Neural cell (in vitro differentiated cells): ENCODE measurements at regions not wholly inside any gene's neighbourhood (a gene's known extent, or its start where the extent isn't known, plus 50 kb on each side); places are given as distances from the start of the nearest gene placed in this dataset.

ENCODE experiments used
- H2AFZ ChIP-seq: fragments of 200-600, 300-800 bp; sonication (generic), shearing (Covaris generic); 2 replicates; pipeline ENCODE4 v1.6.0; 2014; ENCODE audit warnings: low read depth, mild to moderate bottlenecking, antibody characterized with exemption, low read length, moderate library complexity
- H3F3A ChIP-seq: fragments of 200-600 bp; shearing (Covaris generic); 2 replicates; pipeline ENCODE4 v1.6.1; 2016; ENCODE audit warnings: mild to moderate bottlenecking, moderate library complexity, mixed read lengths, antibody characterized with exemption, low read length; ENCODE audit not compliant: insufficient read depth, poor library complexity, severe bottlenecking
- H3K27ac ChIP-seq: fragments of 200-600, 300-800 bp; sonication (generic), shearing (Covaris generic); 2 replicates; pipeline ENCODE4 v1.5.1; 2014; ENCODE audit warnings: mild to moderate bottlenecking, low read length, moderate library complexity
- H3K27me3 ChIP-seq: fragments of 300-800, 200-600 bp; sonication (generic), shearing (Covaris generic); 2 replicates; pipeline ENCODE4 v1.6.0; 2014; ENCODE audit warnings: mild to moderate bottlenecking, low read depth, low read length, moderate library complexity; ENCODE audit not compliant: insufficient read depth
- H3K36me3 ChIP-seq: fragments of 300-800, 200-600 bp; sonication (generic), shearing (Covaris generic); 2 replicates; pipeline ENCODE4 v1.5.1; 2014; ENCODE audit warnings: mild to moderate bottlenecking, antibody characterized with exemption, low read length, moderate library complexity; ENCODE audit not compliant: insufficient read depth
- H3K4me2 ChIP-seq: fragments of 300-800, 200-600 bp; sonication (generic), shearing (Covaris generic); 2 replicates; pipeline ENCODE4 v1.6.0; 2014; ENCODE audit warnings: mild to moderate bottlenecking, low read length
- H3K4me3 ChIP-seq: fragments of 300-800, 200-600 bp; sonication (generic), shearing (Covaris generic); 2 replicates; pipeline ENCODE4 v1.5.1; 2014; ENCODE audit warnings: mild to moderate bottlenecking, low read length, moderate library complexity
- H3K79me2 ChIP-seq: fragments of 200-600 bp; shearing (Covaris generic); replicated peaks from 2 replicates; pipeline ENCODE4 v1.6.0; 2014; ENCODE audit warnings: mild to moderate bottlenecking, low read length, moderate library complexity; ENCODE audit not compliant: insufficient read depth
- H3K9ac ChIP-seq: fragments of 300-800, 200-600 bp; sonication (generic), shearing (Covaris generic); 2 replicates; pipeline ENCODE4 v1.6.1; 2016; ENCODE audit warnings: mild to moderate bottlenecking, low read length, mixed read lengths
- H3K9me2 ChIP-seq: fragments of 200-600 bp; shearing (Covaris generic); 2 replicates; pipeline ENCODE4 v1.6.1; 2016; ENCODE audit warnings: mild to moderate bottlenecking, low read length, mixed read lengths; ENCODE audit not compliant: insufficient read depth
- H3K9me3 ChIP-seq: fragments of 200-600, 300-800 bp; sonication (generic), shearing (Covaris generic); 2 replicates; pipeline ENCODE4 v1.6.1; 2016; ENCODE audit warnings: mild to moderate bottlenecking, mixed run types, low read length, moderate library complexity, mixed read lengths
- H4K20me1 ChIP-seq: fragments of 200-600 bp; shearing (Covaris generic); 2 replicates; pipeline ENCODE4 v1.6.1; 2016; ENCODE audit warnings: mild to moderate bottlenecking, mixed run types; ENCODE audit not compliant: insufficient read depth
- CTCF ChIP-seq: fragments of 450-650 bp; IDR thresholded peaks from 2 replicates; pipeline ENCODE4 v1.5.1; 2014; ENCODE audit warnings: antibody characterized with exemption, mild to moderate bottlenecking, moderate library complexity; ENCODE audit not compliant: poor library complexity, severe bottlenecking
- EP300 ChIP-seq: fragments of 450-650 bp; conservative IDR thresholded peaks from 2 replicates; pipeline ENCODE4 v1.6.1; 2014; ENCODE audit warnings: antibody characterized with exemption, mild to moderate bottlenecking, moderate library complexity; ENCODE audit not compliant: poor library complexity, severe bottlenecking
- EZH2 ChIP-seq: fragments of 200-600, 300-800 bp; shearing (Covaris generic), sonication (generic); IDR thresholded peaks from 2 replicates; pipeline ENCODE4 v1.6.1; 2014; ENCODE audit warnings: antibody characterized with exemption, low read length, borderline replicate concordance, mild to moderate bottlenecking; ENCODE audit not compliant: insufficient read depth, poor library complexity, severe bottlenecking
- MXI1 ChIP-seq: fragments of 450-650 bp; conservative IDR thresholded peaks from 2 replicates; pipeline ENCODE4 v1.6.1; 2014; ENCODE audit warnings: antibody characterized with exemption, mild to moderate bottlenecking; ENCODE audit not compliant: poor library complexity, severe bottlenecking
- POLR2AphosphoS5 ChIP-seq: IDR thresholded peaks from 2 replicates; pipeline ENCODE4 v1.6.1; 2012
- RAD21 ChIP-seq: fragments of 450-650 bp; conservative IDR thresholded peaks from 2 replicates; pipeline ENCODE4 v1.6.1; 2014; ENCODE audit warnings: antibody characterized with exemption, mild to moderate bottlenecking, moderate library complexity
- REST ChIP-seq: IDR thresholded peaks from 2 replicates; pipeline ENCODE4 v1.6.1; 2012; ENCODE audit warnings: borderline replicate concordance
- SMC3 ChIP-seq: fragments of 450-650 bp; conservative IDR thresholded peaks from 2 replicates; pipeline ENCODE4 v1.6.1; 2014; ENCODE audit warnings: antibody characterized with exemption, mild to moderate bottlenecking, moderate library complexity; ENCODE audit not compliant: poor library complexity
- TAF1 ChIP-seq: IDR thresholded peaks from 2 replicates; pipeline ENCODE4 v1.6.1; 2012; ENCODE audit warnings: low read depth

- no peaks in the 10 kb centered on the region for H3K79me2 ChIP-seq
- no peak overlapping the region for H3K4me3 ChIP-seq
- no peaks in the 10 kb centered on the region for H3K27me3 ChIP-seq
- H3K9me3 ChIP-seq: no peaks in the 10 kb centered on the region
- H3K27ac ChIP-seq: no peak overlapping the region
- no peaks in the 10 kb centered on the region for H3K36me3 ChIP-seq
- H2AFZ ChIP-seq: no peak overlapping the region
- H3F3A ChIP-seq: no peaks in the 10 kb centered on the region
- H4K20me1 ChIP-seq: no peaks in the 10 kb centered on the region
- H3K9ac ChIP-seq: no peak overlapping the region
- TF ChIP-seq SMC3 (no peak), RAD21 (no peak), CTCF (no peak), TAF1 (no peak), EZH2 (no peak), REST (no peak), POLR2AphosphoS5 (no peak), MXI1 (no peak), EP300 (no peak)
- H3K9me2 ChIP-seq: no peaks in the 10 kb centered on the region
- no peak overlapping the region for H3K4me2 ChIP-seq
Observed at GRCh38 chr13:40152145-40152544, 496.7 kb downstream of the COG6 start.

- Histone ChIP-seq H3K79me2 (no peaks in the 10 kb centered on the region), H3K27ac (no peak overlapping the region), H3K4me3 (no peak overlapping the region)
Observed at GRCh38 chr13:40152922-40153321, 497.5 kb downstream of the COG6 start.

More at GRCh38 chr13:40152922-40153321, 497.5 kb downstream of the COG6 start:
- H3K9me3 ChIP-seq: no peaks in the 10 kb centered on the region
- H3K9ac ChIP-seq: no peak overlapping the region
- no peaks in the 10 kb centered on the region for H3F3A ChIP-seq
- TF ChIP-seq TAF1: no peak
- TF ChIP-seq REST: no peak
- no peaks in the 10 kb centered on the region for H3K9me2 ChIP-seq
- H3K4me2 ChIP-seq: no peak overlapping the region
- no peaks in the 10 kb centered on the region for H3K36me3 ChIP-seq
- no peaks in the 10 kb centered on the region for H4K20me1 ChIP-seq
- H2AFZ ChIP-seq: no peak overlapping the region
- no peaks in the 10 kb centered on the region for H3K27me3 ChIP-seq
